Stimulated activated CD4-positive, alpha-beta T cell treated with anti-CD3 and anti-CD28 coated beads, Interleukin-12 subunit alpha, Interleukin-12 subunit beta, amount 100 ng/mL, for 24 hours (primary cell): ENCODE measurements at regions not wholly inside any gene's neighbourhood (a gene's known extent, or its start where the extent isn't known, plus 50 kb on each side); places are given as distances from the start of the nearest gene placed in this dataset.
A peak's percentile ranks its signal among the peaks of the same experiment; 100 is the strongest.

Experiments used
- DNase-seq, 2 experiments: peaks; one replicate each; pipeline ENCODE4 v3.0.0-alpha.2; 2020; ENCODE audit warnings: low read depth in 2 of 2

- DNase-seq: no peak
Observed at GRCh38 chr5:174311121-174311520, 265.6 kb downstream of the NSG2 start.

- peak; percentile 37 to 61 for DNase-seq
Observed at GRCh38 chr5:174311531-174312269, 266.2 kb downstream of the NSG2 start.

GRCh38 chr5:174312270-174312617, 266.7 kb downstream of the NSG2 start:
- DNase-seq: no peak

GRCh38 chr5:174312641-174313040, 267.1 kb downstream of the NSG2 start:
- no peak for DNase-seq

GRCh38 chr5:174313615-174314014, 268.1 kb downstream of the NSG2 start:
- DNase-seq: no peak

DNA sequence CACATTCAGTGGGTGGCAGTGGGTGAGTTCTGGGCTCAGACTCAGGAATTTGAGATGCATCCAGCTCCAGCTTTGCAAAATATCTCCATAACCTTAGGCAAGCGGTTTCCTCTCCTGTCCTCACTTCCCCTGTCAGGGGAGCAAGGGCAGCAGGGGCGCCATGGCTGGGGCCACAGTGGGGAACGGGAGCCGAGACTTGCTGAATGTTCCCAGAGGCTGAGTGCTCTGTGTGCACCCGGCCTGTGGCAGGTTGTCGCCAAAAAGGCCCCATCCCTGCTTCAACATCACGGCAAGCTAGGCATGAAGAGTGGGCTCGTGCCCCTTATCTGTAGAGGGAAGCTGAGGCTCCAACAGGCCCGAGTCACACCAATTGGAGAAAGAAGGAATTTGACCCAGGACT, 268.8 kb downstream of the NSG2 start:
- DNase-seq: no peak

GRCh38 chr5:174315471-174315870, 270.0 kb downstream of the NSG2 start:
- no peak for DNase-seq

- DNase-seq: no peak
Observed at GRCh38 chr5:174315871-174316270, 270.4 kb downstream of the NSG2 start.

- DNase-seq: no peak
Observed at GRCh38 chr5:174316326-174316725, 270.8 kb downstream of the NSG2 start.

- no peak for DNase-seq
Observed at GRCh38 chr5:174317256-174317894, 271.9 kb downstream of the NSG2 start.

DNA sequence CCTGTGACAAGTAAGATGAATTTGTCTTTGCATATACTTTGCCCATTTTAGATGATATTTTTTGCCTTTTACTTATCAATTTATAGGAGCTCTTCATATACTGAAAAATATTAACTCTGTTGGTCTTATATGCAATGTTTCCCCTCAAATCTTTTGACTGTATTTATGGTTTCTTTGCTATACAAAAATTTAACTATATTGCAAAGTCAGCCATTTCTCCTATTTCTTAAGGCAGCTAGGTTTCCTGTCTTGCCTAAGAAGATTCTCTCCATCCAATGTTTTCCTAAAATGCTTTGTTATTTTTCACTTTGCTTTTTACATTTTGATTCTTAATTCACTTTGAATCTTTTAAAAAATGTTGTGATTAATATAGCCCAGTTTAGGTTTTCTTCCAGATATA, 273.1 kb downstream of the NSG2 start:
- DNase-seq: no peak

DNA sequence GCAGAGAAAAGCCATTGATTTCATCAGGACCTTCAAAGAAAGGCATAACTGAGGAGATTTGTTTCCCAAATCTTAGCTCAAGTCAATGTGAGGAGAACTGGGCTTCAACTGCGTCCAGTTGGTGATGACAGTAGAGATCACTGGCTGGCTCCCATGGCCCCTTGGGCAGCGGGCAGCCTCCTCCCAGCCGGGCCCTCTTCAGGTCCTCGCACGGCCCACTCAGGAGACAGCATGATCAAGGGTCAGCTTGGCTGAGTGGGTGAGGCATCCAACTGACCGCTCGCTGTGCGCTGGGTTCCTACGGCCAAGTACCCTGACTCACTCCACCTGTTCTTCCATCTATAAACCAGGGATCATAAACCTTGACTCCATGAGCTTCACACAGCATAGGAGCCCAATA, 274.0 kb downstream of the NSG2 start:
- no peak for DNase-seq

- DNase-seq: no peak
Observed at GRCh38 chr5:174320051-174320450, 274.5 kb downstream of the NSG2 start.

- DNase-seq: no peak
Observed at GRCh38 chr5:174323878-174324281, 278.4 kb downstream of the NSG2 start.

- DNase-seq: no peak
Observed at GRCh38 chr5:174324680-174325079, 279.2 kb downstream of the NSG2 start.

DNA sequence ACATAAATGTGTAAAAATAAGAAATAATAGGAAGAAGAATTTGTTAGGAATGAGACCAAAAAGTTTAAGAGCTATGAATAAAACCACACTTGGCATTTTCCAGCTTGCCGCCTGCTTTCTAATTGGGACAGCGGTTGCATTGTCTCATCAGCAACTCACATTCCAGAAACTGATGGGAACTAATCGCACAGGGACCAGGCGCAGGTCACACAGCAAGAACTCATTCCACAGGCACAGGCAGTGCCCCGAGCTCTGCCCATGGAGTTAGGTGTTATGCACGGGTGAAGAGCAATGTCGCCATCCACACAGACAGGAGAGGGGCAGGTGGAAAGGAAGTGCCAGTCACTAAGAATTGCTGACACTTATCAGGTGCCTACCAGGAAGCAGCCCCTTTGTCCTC, 279.9 kb downstream of the NSG2 start:
- no peak for DNase-seq

DNA sequence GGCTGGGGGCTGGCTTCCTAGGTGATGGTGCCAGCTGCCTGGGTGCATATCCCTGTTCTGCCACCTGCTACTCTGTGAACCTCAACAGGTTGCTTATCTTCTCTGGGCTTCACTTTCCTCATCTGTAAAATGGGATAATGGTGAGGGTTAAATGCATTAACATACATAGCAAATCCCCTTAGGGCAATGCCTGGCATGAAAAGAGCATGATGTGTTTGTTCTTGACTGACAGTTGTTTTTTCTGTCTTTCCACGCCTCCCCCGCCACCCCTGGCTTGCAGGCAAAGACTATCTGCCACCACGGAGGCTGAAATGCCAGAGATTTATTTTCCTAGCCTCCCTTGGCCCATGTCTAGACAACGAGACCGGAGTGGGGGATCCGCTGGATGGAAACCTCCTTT, 280.5 kb downstream of the NSG2 start:
- DNase-seq: no peak

- DNase-seq: no peak
Observed at GRCh38 chr5:174326372-174326771, 280.9 kb downstream of the NSG2 start.

- peak in 1 of 2 experiments; percentile 35 for DNase-seq
Observed at GRCh38 chr5:174327317-174327864, 281.9 kb downstream of the NSG2 start.

DNA sequence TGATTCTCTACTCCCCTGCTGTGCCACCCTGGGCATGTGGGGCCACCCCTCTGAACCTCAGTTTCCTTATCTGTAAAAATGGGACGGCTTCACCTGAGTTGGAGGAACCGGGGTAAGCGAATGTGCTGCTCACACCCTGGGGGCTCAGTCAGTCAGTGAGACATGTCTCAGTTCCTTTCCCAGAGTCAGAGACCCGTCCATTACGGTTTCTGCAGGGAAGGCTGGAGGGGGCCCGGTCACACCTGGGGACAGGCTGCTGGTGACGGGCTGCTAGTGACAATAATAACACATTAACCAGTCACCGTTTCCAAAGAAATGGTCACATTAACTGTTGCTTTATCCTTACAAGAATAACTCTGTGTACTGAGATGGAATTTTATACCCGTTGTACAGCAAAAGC, 282.4 kb downstream of the NSG2 start:
- DNase-seq: no peak

GRCh38 chr5:174328631-174329299, 283.3 kb downstream of the NSG2 start:
- DNase-seq: no peak

GRCh38 chr5:174329738-174330137, 284.2 kb downstream of the NSG2 start:
- DNase-seq: no peak
